CD4-positive, alpha-beta T cell treated with Interleukin-21 for 1 hour (primary cell): ENCODE measurements at regions not wholly inside any gene's neighbourhood (a gene's known extent, or its start where the extent isn't known, plus 50 kb on each side); places are given as distances from the start of the nearest gene placed in this dataset.

Source experiments
- DNase-seq: peaks from one replicate; pipeline ENCODE4 v3.0.0-alpha.2; 2020

DNA sequence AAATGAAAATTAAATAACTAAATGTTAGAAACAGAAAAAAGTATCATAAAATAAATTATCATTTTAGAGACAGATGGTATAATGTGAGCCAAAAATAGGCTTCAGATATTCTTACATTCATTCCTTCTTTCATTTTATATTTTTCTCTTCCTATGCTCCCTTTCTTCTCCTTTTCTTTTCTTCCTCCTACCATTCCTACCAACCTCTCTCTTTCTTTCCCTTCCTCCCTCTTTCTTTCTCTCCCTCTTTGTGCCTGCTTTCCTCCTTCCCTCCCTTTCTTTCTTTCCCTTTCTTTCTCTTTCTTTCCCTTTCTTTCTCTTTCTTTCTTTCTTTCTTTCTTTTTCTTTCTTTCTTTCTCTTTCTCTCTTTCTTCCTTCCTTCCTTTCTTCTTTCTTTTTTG is 275.6 kb upstream of the ELAC2 start:
- DNase-seq: no peak

DNA sequence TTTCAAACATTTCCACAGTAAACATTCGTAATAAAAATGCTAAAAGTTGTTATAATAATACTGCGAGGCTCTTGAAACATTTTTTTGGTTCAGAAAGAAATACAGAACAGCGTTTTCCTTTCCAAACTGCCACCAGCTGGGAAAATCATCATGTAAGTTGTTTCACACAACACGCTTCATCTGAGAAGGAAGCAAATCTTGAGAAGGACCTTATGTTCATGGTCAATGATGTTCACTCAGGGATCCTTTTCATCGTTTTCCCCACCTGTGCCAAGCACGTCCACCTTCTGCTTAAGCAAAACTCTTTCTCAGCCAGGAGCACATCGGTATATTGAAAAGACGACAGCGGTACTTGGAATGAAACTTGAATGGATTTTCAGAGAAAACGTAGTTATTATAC is 274.5 kb upstream of the ELAC2 start:
- DNase-seq: no peak

DNA sequence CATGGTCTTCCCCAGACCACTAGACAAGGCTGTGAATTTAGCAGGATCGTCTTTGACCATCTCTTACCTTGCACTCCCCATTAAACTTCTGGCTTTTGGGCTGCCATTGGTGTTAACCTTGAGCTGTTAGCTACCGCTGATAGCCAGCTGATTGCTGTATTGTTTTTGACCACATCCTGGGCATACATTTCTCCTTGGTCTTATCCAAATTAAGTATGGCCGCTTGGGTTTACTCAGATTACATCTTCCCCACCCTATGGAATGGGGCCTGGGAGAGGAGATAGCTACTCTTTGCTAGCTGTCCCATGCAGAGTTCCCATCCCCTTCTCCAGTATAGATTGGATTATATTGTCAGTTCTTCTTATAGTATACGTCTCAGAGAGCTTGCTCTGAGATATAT is 270.4 kb upstream of the ELAC2 start:
- DNase-seq: no peak

DNA sequence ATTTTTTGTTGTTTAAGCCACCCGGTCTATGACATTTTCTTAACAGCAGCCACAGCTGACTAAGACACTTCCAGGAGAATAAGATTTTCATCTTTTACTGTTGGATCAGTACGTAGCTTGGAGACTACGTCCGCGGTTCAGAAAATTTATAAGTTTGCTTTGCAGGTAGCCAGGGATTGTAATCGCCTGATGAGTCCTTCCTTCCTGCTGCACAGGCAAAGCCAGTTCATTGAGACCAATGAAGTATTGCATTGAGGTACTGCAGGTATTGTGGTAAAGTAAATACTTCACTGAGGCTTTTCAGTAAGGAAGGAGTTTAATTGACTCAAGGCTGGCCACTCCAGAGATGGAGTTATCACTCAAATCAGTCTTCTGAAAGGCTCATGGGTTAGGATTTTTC is 269.4 kb upstream of the ELAC2 start:
- no peak for DNase-seq

DNA sequence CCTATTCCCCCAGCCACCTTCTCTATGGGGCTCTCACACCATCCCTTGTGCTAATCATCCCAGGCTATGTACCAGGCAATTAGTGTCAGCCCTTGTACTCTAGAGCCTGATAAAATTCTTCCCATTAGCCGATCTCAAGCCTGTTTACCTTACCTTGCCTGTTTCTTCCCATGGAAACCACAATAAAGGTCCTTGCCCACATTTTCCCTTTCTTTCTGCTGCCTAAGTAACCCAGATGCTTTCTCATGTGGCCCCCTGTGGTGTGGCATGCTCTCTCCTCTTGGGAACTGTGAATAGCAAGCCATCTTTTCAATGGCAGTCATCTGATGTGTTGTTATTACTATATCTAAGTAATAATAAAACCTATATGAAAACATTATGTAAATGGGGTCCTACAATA is 265.8 kb upstream of the ELAC2 start:
- DNase-seq: no peak

DNA sequence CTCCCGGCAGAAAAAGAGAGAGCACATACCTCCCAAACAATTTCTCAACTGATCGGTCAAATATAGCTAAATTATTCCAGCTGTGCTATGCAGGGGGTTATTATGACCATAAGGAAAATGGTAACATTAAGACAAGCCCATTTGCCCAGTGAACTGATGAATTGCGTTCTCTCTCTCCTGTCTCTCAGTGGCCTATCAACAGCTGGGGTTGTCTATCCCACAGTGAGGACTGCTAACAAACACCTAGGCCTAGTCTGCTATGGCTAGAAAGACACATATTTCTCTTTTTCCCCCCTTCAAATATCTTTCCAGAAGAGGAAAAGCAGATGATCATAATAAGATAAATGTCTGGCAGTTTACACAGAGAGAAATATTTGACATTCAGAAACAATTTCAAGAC is 263.8 kb upstream of the ELAC2 start:
- no peak for DNase-seq

DNA sequence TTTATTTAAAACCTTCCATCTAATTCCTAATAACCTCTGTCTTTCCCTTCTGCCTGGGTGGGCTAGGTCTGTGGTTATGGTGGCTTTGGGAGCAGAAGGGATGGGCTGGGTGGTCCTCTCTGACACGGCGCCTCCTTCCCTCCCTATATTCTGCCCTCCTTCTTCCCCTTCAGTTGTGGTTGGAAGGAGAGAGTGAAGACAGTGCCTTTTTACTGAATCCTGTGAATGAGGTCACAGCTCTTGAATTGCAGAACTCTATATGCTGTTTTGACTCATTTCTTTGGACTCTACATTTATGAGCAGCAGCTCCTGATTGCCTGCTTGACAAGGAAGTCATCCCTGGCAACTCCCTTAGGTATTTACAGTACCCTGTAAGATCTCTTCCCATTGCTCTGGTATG is 256.0 kb upstream of the ELAC2 start:
- no peak for DNase-seq

DNA sequence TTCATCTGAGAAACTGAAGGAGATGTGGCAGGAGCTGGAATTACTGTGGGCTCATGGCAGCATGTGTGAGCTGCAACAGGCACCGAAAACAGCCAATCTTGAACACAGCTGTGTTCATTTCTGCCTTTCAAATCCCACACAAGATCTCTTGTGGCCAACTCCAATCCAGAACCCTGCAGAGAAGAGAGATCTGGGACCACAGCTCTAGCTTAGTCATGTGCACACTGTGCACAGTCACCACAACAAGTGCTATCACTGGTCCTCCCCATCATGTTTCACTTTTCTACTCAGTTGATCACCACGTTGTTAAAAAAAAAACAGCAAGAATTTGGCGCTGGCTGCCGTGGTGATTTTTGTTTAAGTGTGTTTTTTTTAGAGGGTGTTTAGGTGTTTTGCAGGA is 254.5 kb upstream of the ELAC2 start:
- no peak for DNase-seq

DNA sequence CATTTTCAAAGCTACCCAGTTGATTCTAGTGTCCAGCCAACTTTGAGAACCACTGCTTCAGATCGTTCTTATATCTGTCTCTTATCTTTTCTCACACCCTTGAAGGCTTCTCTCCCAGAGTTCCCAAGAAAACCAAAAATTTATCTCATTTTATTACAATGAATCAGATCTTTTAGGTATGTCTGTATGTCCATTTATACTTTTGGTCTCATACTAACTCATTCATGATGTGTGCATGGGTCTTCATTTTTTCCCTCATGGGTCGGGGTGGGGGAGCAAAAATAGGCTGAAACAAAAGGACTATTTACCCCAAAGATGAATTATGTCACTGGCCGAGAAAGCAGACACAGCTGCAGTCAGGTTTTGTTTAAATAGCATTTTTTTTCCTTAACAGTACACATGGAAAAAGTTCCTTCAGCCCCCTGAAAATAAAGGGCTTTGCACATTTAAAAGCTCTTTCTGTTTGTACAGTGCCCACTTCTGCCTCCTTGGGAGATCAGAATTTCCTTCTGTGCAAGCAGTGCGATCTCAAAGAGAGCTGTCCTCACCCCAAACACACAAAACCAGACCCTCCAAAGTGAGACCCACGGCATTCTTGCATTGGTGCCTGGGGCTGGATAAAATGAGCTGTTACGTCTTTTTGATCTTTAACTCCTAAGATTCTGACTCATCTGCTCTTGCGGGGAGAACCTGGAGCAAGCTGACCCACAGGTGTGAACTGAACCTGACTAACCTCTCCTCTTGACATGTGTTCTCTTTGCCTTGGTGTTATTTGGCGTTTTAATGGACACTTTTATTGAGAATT is 251.2 kb upstream of the ELAC2 start:
- no peak for DNase-seq

DNA sequence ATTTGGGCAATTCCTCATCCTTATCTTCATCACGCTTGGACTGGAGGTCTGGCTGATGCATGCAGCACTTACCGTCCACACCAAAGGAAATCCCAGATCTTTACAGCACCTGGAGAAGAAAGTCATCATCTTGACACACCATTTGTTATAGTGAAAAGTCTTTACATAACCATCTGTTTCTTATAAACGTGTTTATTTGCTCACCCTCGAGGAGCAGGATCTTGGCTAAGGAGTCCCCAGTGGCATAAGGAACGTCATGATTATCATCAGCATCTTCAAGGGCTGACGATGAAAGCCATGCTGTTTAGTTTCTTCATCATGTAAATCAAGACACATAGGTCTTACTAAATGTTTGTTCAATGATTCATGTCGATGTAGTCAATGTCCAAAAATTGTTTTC is 248.8 kb upstream of the ELAC2 start:
- DNase-seq: no peak

DNA sequence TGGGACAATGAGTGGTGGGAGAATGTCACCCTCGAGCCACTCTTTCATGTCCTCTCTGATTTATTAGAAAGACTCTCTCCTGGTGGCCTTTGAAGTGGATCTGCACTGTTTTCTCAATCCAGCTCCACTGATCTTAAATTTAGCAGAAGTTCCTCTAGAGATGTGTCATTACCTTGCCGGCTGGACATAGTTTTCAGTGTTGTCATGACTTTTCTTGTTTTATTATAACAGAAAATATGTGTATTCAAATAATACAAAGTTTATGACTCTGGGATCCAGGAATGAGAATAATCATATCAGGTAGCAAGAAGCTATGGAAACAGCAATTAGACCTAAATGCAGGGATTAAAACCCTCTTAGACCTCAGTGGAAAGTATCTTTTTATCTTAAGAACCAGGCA is 247.5 kb upstream of the ELAC2 start:
- no peak for DNase-seq

DNA sequence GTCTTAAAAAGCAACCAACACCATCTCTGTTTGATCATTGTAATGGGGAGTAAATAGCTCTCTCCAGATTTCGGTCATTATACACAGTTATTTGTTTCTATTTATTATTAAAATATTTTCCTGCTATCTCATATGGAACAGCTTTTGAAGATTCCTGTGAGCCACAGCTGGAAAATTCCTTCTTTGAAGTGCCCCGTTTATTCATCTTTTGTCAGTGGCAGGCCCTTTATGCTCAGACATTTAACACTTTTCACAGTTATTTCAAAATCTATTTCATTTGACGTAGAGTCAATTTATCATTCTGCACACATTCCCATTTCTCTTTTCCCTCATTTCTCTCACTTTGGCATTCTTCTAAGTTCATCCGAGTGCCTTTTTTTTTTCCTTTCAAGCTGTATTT is 245.9 kb upstream of the ELAC2 start:
- DNase-seq: no peak

DNA sequence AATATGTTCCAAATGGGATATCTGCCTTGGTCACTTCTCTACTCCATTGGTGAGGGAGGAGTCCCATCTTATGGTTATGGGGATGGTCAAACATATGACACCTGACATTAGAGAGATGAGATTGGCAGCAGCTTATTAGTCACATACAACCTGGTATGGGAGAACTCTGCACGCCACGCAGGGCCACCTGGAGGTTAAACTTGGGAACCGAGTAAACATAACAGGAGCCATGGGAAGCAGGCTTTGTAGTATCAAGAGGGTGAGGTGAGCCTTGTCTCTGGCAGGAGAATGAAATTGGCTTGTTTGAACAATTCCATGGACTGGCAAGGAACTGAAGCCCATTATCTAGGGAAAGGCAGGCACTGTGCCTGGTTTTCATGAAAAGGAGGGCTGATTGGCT is 238.7 kb upstream of the ELAC2 start:
- DNase-seq: no peak

DNA sequence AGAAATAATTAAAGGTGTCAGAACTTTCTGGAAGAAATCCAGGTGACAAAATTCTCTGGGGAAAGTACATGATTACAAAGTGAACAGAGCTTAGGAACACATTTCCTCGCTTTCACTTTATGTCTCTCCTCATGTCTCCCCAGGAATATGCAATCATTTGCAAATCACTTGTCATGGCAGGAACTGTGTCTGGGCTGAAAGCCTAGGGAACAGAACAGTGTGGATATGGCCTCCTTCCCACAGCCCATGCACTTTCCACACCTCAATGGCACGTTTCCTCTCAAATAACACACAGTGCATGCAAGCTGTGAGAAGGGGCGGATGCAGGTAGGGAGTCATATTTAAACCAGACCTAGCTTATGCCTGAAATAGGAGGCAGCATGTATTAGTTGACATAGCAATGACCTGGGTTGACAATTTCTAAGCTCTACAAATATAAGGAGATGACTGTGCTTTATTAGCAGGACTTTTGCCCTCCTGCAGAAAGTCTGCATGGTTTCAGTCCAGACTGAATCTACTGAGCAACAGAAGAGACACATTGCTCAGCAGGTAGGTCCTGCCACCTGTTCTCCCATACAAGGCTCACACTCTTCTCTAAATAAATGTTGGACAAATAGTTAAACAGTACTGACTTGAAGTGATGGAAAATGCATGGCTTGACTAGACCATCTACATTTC is 236.0 kb upstream of the ELAC2 start:
- no peak for DNase-seq

DNA sequence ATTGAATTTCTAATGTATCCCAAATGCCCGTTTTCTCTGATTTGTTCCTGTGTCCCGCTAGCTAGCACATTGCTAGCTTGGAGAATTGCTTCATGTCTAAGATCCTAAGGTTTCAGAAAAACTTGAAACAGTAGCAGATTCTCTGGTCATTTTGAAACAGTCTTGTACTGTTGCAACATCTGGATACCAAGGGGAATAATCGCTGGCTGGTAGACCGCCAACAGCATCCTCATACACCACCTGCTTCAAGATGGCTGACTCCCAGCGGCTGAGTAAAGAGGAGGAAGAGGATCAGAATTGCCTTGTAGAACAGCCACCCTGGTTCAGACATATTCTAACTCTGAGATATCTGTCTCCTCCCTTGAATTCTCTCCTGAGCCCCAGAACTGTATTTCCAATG is 226.7 kb upstream of the ELAC2 start:
- no peak for DNase-seq

DNA sequence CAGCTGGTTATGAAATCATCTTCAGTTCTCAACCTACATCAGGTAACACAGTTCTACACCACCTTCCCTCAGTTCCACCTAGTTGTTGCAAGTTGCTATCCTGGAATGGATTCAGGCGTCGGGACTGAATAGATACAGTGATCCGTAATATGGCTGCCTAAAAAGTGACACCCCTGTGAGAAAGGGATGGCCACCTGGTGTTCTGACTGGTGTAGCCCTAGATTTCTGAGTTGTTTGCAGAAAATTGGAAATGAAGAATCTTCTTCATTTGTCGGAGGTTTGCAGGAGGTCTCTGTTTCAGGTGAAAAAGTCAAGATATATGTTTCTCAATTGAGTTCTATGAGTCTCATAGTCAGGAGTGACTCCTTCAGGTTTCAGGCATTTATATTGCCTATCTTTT is 225.8 kb upstream of the ELAC2 start:
- no peak for DNase-seq

DNA sequence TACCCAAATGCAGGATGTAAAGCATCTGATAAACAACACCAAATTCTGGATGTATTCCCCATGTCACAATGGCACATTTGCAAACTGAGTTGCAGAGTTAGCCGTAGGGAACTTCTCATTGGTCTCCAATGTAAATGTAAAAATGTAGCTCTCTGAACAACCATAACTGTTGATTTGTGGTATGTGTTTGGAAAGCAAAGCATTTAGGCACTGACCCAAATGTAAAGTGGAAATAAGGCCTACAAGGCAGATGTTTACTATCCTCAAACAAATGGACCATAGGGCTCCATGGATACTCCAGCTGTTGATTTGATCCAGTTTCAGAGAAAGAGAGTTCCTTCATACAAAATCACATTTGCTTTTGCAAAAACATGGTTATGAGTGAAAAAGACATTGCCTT is 223.0 kb upstream of the ELAC2 start:
- DNase-seq: no peak

DNA sequence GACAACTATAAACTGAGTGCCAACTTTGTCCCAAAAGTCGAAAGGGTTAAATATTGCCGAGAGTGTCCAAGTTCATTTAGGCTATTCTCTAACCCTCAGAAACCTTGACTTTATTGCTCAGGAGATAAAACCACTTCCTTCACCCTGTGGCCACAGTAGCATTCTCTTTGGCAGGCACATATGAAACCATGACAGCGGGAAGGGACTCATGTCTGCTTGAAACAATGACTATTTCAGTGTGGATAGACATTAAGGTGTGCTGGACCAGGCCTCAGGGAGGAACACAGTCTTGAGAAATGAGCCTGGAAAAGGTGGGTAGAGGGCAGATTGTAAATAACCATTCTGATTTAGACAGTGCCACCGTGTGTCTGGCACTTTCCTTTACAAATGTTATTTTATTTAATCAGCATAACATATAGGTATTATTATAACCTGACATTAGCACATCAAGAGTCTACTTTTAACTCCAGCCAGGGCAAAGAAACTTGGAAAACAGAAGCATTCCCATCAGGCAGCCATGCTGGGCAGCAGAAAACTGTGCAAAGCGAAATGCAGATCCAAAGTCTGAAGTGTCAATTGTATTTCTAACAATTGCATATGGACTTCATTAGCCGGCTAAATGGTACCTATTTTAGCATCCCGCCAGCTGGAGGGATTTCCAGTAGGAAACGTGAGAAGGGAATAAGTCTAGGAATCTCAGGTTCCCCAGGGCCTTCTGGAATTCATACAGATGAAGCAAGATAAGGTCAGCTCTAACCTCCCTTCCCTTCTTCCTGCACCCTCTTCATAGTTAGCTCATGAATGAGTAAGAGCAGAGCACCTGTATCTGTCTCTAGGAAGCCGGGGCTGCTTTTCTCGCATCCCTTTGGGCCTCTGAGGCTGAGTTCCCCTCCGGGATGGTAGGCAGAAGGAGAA is 212.8 kb upstream of the ELAC2 start:
- no peak for DNase-seq

DNA sequence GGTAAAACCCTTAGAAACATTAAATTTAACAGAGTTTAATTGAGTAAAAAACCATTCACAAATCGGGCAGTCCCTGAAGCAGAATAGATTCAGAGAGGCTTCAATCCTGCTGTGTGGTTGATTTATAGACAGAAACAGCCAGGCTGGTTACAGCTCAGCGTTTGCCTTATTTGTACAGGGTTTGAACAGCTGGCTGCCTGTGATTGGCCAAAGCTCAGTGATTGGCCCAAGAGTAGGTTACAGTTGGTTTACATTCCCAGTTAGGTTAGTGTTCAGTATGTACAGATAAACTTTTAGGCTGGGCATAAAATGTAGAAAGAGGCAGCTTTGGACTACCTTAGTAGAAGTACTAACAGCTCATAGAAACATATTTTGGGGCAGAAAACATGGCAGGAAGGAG is 210.4 kb upstream of the ELAC2 start:
- no peak for DNase-seq

DNA sequence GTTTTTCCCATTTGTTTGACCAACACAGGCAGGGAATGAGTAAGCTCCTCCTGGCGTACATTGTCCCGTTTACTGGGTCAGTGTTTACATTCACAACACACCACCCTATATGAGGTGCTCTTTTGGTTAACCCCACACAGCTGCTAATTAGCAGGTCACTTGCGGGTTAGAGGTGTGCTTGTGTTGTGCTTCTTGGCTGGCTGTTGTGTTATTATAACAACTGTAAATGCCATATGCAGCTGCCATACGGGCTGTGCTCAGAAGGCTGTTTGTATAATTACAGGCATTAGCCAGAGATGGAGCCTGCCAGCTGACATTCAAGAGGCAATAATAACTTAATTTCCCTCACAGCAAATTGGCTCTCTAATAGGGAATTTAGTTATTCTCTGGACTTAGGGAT is 205.1 kb upstream of the ELAC2 start:
- DNase-seq: no peak

DNA sequence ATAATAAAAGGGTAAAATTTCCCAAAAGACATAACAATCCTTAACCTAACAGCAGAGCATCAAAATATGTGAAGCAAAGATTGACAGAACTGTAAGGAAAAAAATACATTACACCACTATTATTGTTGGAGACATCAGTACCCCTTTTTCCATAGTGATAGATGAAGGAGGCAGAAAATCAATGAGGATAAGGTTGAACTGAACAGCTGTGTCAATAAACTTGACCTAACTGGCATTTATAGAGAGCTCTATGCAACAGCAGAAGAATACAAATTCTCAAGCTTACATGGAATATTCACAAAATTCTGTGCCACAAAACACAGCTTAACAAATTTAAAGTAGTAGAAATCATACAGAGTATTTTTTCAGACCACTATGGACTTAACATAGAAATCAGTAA is 195.0 kb upstream of the ELAC2 start:
- DNase-seq: no peak

DNA sequence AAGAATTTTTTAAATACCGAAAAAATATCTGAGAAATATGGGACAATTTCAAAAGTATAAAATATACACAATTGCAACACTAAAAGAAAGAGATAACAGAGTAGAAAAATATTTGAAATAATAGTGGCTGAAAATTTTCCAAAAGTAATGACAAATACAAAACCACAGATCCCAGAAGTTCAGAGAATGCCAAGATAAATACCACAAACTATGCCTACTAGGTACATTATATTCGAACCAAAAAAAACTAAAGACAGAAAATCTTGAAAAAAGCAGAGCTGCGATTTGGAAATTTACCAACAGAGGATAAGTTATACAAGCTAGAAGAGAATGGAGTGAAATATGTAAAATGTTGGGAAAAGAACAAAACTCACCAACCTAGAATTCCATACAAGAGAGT is 191.3 kb upstream of the ELAC2 start:
- DNase-seq: no peak

DNA sequence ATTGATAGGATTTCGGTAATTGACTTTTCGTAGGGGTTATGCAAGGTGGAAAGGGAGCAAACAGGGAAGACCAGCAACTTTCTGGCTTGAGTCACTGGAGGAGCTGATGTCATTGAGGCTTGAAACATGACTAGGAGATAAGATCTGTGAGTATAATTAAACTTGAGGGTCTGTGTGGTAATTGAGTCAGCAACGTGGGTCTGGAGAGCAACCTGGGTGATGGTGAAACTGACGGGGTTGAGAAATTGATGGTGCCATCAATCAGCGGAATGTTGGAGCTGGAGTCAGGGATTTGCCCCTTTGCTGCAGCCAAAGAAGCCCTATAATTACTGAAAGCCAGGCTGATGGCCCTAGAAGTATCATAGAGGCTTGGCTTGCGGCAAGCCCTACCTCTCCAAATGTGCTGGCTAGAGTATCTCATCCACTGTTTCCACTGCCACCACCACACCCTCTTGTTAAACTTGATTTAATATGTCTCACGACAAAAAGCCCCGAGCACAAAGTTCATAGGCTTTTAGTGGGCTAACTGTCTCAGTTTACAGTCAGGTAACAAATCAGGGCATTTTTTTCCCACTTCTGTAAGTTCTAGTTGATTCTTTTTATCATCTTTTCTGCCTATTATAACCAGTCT is 186.9 kb upstream of the ELAC2 start:
- DNase-seq: no peak
